Liver (tissue), 8 donors: ENCODE measurements at regions not wholly inside any gene's neighbourhood (a gene's known extent, or its start where the extent isn't known, plus 50 kb on each side); places are given as distances from the start of the nearest gene placed in this dataset.

ENCODE experiments used
- DNase-seq: peaks from one replicate; pipeline ENCODE4 v3.0.0-alpha.2; 2017; ENCODE audit warnings: low spot score
- H3K27ac ChIP-seq, 2 donors: one replicate each; pipeline ENCODE4 v1.7.0; 2013; ENCODE audit warnings: inconsistent platforms in 2 of 2, low read length in 2 of 2, control low read depth in 1 of 2, low read depth in 1 of 2, mild to moderate bottlenecking in 1 of 2
- H3K27me3 ChIP-seq, 4 donors: one replicate each; pipeline versions ENCODE4 v1.6.1 to v1.7.0; 2013; ENCODE audit warnings: low read length in 3 of 4, inconsistent platforms in 1 of 4, mild to moderate bottlenecking in 1 of 4, moderate library complexity in 1 of 4; ENCODE audit not compliant: control insufficient read depth in 4 of 4, insufficient read depth in 4 of 4
- H3K36me3 ChIP-seq, 4 donors: one replicate each; pipeline versions ENCODE4 v1.6.1 to v1.7.0; 2013; ENCODE audit warnings: low read length in 3 of 4, mild to moderate bottlenecking in 3 of 4, low read depth in 1 of 4, moderate library complexity in 1 of 4; ENCODE audit not compliant: control insufficient read depth in 4 of 4, insufficient read depth in 3 of 4
- H3K4me1 ChIP-seq, 4 donors: one replicate each; pipeline versions ENCODE4 v1.6.1 to v1.7.0; 2013; ENCODE audit warnings: low read length in 3 of 4, mild to moderate bottlenecking in 3 of 4, moderate library complexity in 1 of 4; ENCODE audit not compliant: control insufficient read depth in 4 of 4, insufficient read depth in 4 of 4
- H3K4me3 ChIP-seq, 3 donors: one replicate each; pipeline versions ENCODE4 v1.6.1 to v1.7.0; 2013; ENCODE audit warnings: low read length in 3 of 3, control low read depth in 1 of 3, low read depth in 1 of 3, mild to moderate bottlenecking in 1 of 3
- H3K9ac ChIP-seq, 2 donors: one replicate each; pipeline ENCODE4 v1.7.0; 2013; ENCODE audit warnings: low read length in 2 of 2, mild to moderate bottlenecking in 2 of 2, moderate library complexity in 2 of 2, control low read depth in 1 of 2, low read depth in 1 of 2
- H3K9me3 ChIP-seq, 4 donors: one replicate each; pipeline versions ENCODE4 v1.6.1 to v1.7.0; 2013; ENCODE audit warnings: low read length in 3 of 4; ENCODE audit not compliant: control insufficient read depth in 4 of 4
- EGR1 ChIP-seq, 2 donors: IDR thresholded peaks; 2 replicates each; pipeline ENCODE4 v1.6.1; 2016 to 2018; ENCODE audit warnings: antibody characterized with exemption in 2 of 2, low read depth in 2 of 2
- FOXA1 ChIP-seq: IDR thresholded peaks from 2 replicates; pipeline ENCODE4 v1.6.1; 2016; ENCODE audit warnings: antibody characterized with exemption
- GABPA ChIP-seq, 2 donors: IDR thresholded peaks in 1 of 2; conservative IDR thresholded peaks in 1 of 2; 2 replicates each; pipeline ENCODE4 v1.6.1; 2016; ENCODE audit warnings: antibody characterized with exemption in 2 of 2, mild to moderate bottlenecking in 1 of 2, moderate library complexity in 1 of 2
- HNF4A ChIP-seq, 2 donors: conservative IDR thresholded peaks; 2 replicates each; pipeline ENCODE4 v1.6.1; 2016; ENCODE audit warnings: antibody characterized with exemption in 2 of 2, mild to moderate bottlenecking in 2 of 2
- HNF4G ChIP-seq: IDR thresholded peaks from 2 replicates; pipeline ENCODE4 v1.6.1; 2016; ENCODE audit warnings: antibody characterized with exemption
- JUND ChIP-seq, 2 donors: IDR thresholded peaks; 2 replicates each; pipeline ENCODE4 v1.6.1; 2016; ENCODE audit warnings: antibody characterized with exemption in 2 of 2
- NR2F2 ChIP-seq: IDR thresholded peaks from 2 replicates; pipeline ENCODE4 v1.6.1; 2016; ENCODE audit warnings: antibody characterized with exemption
- RAD21 ChIP-seq, 2 donors: IDR thresholded peaks; 2 replicates each; pipeline ENCODE4 v1.6.1; 2016; ENCODE audit warnings: antibody characterized with exemption in 2 of 2, mild to moderate bottlenecking in 2 of 2
- RXRA ChIP-seq, 2 donors: IDR thresholded peaks; 2 replicates each; pipeline ENCODE4 v1.6.1; 2017 to 2018; ENCODE audit warnings: antibody characterized with exemption in 2 of 2, mild to moderate bottlenecking in 1 of 2
- SP1 ChIP-seq: IDR thresholded peaks from 2 replicates; pipeline ENCODE4 v1.6.1; 2018; ENCODE audit warnings: antibody characterized with exemption, mild to moderate bottlenecking
- TAF1 ChIP-seq: conservative IDR thresholded peaks from 2 replicates; pipeline ENCODE4 v1.6.1; 2016; ENCODE audit warnings: antibody characterized with exemption, mild to moderate bottlenecking
- YY1 ChIP-seq: IDR thresholded peaks from 2 replicates; pipeline ENCODE4 v1.6.1; 2016; ENCODE audit warnings: antibody characterized with exemption, mild to moderate bottlenecking
- WGBS: extraction: QIAGEN DNeasy Blood & Tissue Kit; methylation state at CpG from one replicate; pipeline ENCODE4 v1.1.7; 2013; 5-methylcytosine and 5-hydroxymethylcytosine counted together
- TF ChIP-seq, protein P1 (sequence below): fragments of 150-350 bp; IDR thresholded peaks from 2 replicates; pipeline ENCODE4 v1.5.1; 2017; ENCODE audit warnings: improper control_type of control experiment, low read depth, low read length; ENCODE audit not compliant: missing input control
- TF ChIP-seq, protein P2 (sequence below): IDR thresholded peaks from 2 replicates; pipeline ENCODE4 v1.6.1; 2016; ENCODE audit warnings: antibody characterized with exemption
- TF ChIP-seq, protein P3 (sequence below): IDR thresholded peaks from 2 replicates; pipeline ENCODE4 v1.6.1; 2016; ENCODE audit warnings: antibody characterized with exemption
- TF ChIP-seq, protein P4 (sequence below): IDR thresholded peaks from 2 replicates; pipeline ENCODE4 v1.6.1; 2016; ENCODE audit warnings: antibody characterized with exemption
- TF ChIP-seq, protein P5 (sequence below): IDR thresholded peaks from 2 replicates; pipeline ENCODE4 v1.6.1; 2016; ENCODE audit warnings: antibody characterized with exemption, mild to moderate bottlenecking
- donor health status: healthy.
- donor health status: healthy.
- donor health status: healthy.
- donor health status: healthy.
- donor health status: healthy.

DNA sequence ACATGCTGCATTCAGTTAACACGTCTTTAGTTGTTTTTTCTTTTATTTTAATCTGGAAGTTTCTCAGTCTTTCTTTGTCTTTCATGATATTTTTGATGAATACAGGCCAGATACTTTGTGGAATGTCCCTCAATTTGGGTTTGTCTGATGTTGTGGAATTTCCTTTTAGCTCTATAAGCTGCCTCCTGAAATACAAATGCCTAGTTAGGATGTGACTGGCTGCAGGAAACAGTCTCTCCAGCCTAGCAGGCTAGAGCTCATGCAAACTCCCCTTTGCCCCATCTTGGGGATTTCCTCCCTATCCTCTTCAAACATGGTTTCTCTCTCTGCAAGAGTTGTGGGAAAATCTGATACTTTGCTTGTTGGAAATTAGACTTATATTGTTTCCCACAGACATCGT lies 89.3 kb upstream of the JAG1 start:
- TF ChIP-seq, protein P1, sequence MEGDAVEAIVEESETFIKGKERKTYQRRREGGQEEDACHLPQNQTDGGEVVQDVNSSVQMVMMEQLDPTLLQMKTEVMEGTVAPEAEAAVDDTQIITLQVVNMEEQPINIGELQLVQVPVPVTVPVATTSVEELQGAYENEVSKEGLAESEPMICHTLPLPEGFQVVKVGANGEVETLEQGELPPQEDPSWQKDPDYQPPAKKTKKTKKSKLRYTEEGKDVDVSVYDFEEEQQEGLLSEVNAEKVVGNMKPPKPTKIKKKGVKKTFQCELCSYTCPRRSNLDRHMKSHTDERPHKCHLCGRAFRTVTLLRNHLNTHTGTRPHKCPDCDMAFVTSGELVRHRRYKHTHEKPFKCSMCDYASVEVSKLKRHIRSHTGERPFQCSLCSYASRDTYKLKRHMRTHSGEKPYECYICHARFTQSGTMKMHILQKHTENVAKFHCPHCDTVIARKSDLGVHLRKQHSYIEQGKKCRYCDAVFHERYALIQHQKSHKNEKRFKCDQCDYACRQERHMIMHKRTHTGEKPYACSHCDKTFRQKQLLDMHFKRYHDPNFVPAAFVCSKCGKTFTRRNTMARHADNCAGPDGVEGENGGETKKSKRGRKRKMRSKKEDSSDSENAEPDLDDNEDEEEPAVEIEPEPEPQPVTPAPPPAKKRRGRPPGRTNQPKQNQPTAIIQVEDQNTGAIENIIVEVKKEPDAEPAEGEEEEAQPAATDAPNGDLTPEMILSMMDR = no peak
- no peak for TF ChIP-seq TAF1
- no peak for TF ChIP-seq NR2F2
- TF ChIP-seq, protein P2, sequence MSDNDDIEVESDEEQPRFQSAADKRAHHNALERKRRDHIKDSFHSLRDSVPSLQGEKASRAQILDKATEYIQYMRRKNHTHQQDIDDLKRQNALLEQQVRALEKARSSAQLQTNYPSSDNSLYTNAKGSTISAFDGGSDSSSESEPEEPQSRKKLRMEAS = no peak
- no peak for TF ChIP-seq HNF4A (conservative IDR thresholded peaks at IDR 0.05)
- H3K4me1 ChIP-seq = no peaks in the 10 kb centered on the region
- no peak overlapping the region for H3K4me3 ChIP-seq
- no peak overlapping the region for H3K27ac ChIP-seq
- no peaks in the 10 kb centered on the region for H3K9me3 ChIP-seq
- H3K9ac ChIP-seq = no peak overlapping the region
- 65% methylated on average over 2 of the region's 2 CpGs for WGBS
- H3K27me3 ChIP-seq = no peaks in the 10 kb centered on the region
- H3K36me3 ChIP-seq = no peaks in the 10 kb centered on the region
- DNase-seq = no peak

DNA sequence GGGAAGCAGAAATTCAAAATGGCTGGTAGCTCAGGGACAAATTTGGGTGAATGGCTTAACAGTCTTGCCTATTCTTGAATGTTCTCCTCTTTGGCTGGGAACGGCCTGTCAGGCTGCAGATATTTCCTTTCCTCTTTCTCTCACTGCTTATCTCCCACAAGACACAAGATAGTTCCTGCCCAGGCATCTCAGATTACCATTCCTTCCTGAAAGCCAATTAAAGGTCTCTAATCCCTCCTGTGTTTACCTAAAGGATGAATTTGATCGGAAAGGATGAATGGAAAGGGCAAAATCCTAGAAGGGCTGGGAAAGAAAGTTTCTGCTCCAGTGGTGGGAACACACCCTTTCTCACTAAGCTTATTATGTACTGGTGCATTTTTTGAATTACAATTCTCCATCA lies 95.9 kb upstream of the JAG1 start:
- Histone ChIP-seq H3K4me1 (no peaks in the 10 kb centered on the region), H3K9me3 (no peaks in the 10 kb centered on the region), H3K36me3 (no peaks in the 10 kb centered on the region), H3K9ac (no peak overlapping the region), H3K4me3 (no peak overlapping the region), H3K27ac (no peak overlapping the region), H3K27me3 (no peaks in the 10 kb centered on the region)
- TF ChIP-seq GABPA (IDR thresholded peaks at IDR 0.05 in 1 of 2, conservative IDR thresholded peaks at IDR 0.05 in 1 of 2) (no peak), RAD21 (IDR thresholded peaks at IDR 0.05) (no peak), SP1 (no peak), EGR1 (IDR thresholded peaks at IDR 0.05; ENCODE audit: low read depth in 2 of 2) (no peak), FOXA1 (no peak), HNF4G (no peak), TAF1 (no peak), YY1 (no peak), NR2F2 (no peak), RXRA (IDR thresholded peaks at IDR 0.05) (no peak), HNF4A (conservative IDR thresholded peaks at IDR 0.05) (no peak), JUND (IDR thresholded peaks at IDR 0.05) (no peak)
- TF ChIP-seq, protein P3, sequence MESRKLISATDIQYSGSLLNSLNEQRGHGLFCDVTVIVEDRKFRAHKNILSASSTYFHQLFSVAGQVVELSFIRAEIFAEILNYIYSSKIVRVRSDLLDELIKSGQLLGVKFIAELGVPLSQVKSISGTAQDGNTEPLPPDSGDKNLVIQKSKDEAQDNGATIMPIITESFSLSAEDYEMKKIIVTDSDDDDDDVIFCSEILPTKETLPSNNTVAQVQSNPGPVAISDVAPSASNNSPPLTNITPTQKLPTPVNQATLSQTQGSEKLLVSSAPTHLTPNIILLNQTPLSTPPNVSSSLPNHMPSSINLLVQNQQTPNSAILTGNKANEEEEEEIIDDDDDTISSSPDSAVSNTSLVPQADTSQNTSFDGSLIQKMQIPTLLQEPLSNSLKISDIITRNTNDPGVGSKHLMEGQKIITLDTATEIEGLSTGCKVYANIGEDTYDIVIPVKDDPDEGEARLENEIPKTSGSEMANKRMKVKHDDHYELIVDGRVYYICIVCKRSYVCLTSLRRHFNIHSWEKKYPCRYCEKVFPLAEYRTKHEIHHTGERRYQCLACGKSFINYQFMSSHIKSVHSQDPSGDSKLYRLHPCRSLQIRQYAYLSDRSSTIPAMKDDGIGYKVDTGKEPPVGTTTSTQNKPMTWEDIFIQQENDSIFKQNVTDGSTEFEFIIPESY = no peak
- TF ChIP-seq, protein P4, sequence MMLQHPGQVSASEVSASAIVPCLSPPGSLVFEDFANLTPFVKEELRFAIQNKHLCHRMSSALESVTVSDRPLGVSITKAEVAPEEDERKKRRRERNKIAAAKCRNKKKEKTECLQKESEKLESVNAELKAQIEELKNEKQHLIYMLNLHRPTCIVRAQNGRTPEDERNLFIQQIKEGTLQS = no peak
- TF ChIP-seq, protein P1 = no peak
- TF ChIP-seq, protein P5, sequence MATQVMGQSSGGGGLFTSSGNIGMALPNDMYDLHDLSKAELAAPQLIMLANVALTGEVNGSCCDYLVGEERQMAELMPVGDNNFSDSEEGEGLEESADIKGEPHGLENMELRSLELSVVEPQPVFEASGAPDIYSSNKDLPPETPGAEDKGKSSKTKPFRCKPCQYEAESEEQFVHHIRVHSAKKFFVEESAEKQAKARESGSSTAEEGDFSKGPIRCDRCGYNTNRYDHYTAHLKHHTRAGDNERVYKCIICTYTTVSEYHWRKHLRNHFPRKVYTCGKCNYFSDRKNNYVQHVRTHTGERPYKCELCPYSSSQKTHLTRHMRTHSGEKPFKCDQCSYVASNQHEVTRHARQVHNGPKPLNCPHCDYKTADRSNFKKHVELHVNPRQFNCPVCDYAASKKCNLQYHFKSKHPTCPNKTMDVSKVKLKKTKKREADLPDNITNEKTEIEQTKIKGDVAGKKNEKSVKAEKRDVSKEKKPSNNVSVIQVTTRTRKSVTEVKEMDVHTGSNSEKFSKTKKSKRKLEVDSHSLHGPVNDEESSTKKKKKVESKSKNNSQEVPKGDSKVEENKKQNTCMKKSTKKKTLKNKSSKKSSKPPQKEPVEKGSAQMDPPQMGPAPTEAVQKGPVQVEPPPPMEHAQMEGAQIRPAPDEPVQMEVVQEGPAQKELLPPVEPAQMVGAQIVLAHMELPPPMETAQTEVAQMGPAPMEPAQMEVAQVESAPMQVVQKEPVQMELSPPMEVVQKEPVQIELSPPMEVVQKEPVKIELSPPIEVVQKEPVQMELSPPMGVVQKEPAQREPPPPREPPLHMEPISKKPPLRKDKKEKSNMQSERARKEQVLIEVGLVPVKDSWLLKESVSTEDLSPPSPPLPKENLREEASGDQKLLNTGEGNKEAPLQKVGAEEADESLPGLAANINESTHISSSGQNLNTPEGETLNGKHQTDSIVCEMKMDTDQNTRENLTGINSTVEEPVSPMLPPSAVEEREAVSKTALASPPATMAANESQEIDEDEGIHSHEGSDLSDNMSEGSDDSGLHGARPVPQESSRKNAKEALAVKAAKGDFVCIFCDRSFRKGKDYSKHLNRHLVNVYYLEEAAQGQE = no peak
- WGBS = 64% methylated on average over 2 of the region's 2 CpGs
- DNase-seq = no peak
